ENCODE measurements at regions not wholly inside any gene's neighbourhood (a gene's known extent, or its start where the extent isn't known, plus 50 kb on each side); places are given as distances from the start of the nearest gene placed in this dataset.
A peak's percentile ranks its signal among the peaks of the same experiment; 100 is the strongest.

- no peak overlapping the region for H3K27ac ChIP-seq (ENCODE audit: extremely low read depth, low read depth, low read length)
- ChIA-PET CTCF (no interaction called here), POLR2A (no interaction called here)
- H3K36me3 ChIP-seq (ENCODE audit: control insufficient read depth in 2 of 2, insufficient read depth in 1 of 2, low read length in 2 of 2) = no peaks in the 10 kb centered on the region
- TF ChIP-seq ZNF510 (tag by site-specific recombination; IDR thresholded peaks at IDR 0.05; ENCODE audit: insufficient replicate concordance) = no peak
- no peak for TF ChIP-seq ZNF433 (tag by site-specific recombination; IDR thresholded peaks at IDR 0.05; ENCODE audit: low read depth)
- peak; percentile 31; the same call in 1 of the 2 replicates for TF ChIP-seq REST (tag by site-specific recombination; IDR thresholded peaks at IDR 0.05)
- TF ChIP-seq YY2 (tag by site-specific recombination; IDR thresholded peaks at IDR 0.05) = no peak
- H3K4me1 ChIP-seq (ENCODE audit: control insufficient read depth, insufficient read depth, low read length) = no peaks in the 10 kb centered on the region
- no peak overlapping the region for H3K4me3 ChIP-seq (ENCODE audit: low read depth, low read length)
- H3K9me3 ChIP-seq (ENCODE audit: control insufficient read depth, insufficient read depth, low read depth, low read length) = no peaks in the 10 kb centered on the region
These were observed 530.6 kb upstream of the ROBO2 start for GRCh38 chr3:76509179-76509830.

- no peaks in the 10 kb centered on the region for H3K9me3 ChIP-seq (ENCODE audit: control insufficient read depth, insufficient read depth, low read depth, low read length)
- no peak overlapping the region for H3K27ac ChIP-seq (ENCODE audit: extremely low read depth, low read depth, low read length)
- POLR2A ChIA-PET = no interaction called here
- H3K4me1 ChIP-seq (ENCODE audit: control insufficient read depth, insufficient read depth, low read length) = no peaks in the 10 kb centered on the region
- H3K36me3 ChIP-seq (ENCODE audit: control insufficient read depth in 2 of 2, insufficient read depth in 1 of 2, low read length in 2 of 2) = no peaks in the 10 kb centered on the region
- CTCF ChIA-PET = no interaction called here
- no peak overlapping the region for H3K4me3 ChIP-seq (ENCODE audit: low read depth, low read length)
- no peak for TF ChIP-seq ZNF621 (tag by site-specific recombination; IDR thresholded peaks at IDR 0.05)
- no peak for TF ChIP-seq ZNF2 (tag by site-specific recombination; IDR thresholded peaks at IDR 0.05)
- no peak for TF ChIP-seq ZNF174 (tag by site-specific recombination; IDR thresholded peaks at IDR 0.05)
- no peak for TF ChIP-seq CTCF (tag by site-specific recombination; IDR thresholded peaks at IDR 0.05)
- no peak for TF ChIP-seq ZNF664 (tag by site-specific recombination; IDR thresholded peaks at IDR 0.05)
- no peak for TF ChIP-seq ZBTB17 (tag by site-specific recombination; IDR thresholded peaks at IDR 0.05)
- no peak for TF ChIP-seq PATZ1 (tag by site-specific recombination; IDR thresholded peaks at IDR 0.05)
- TF ChIP-seq OSR2 (tag by site-specific recombination; IDR thresholded peaks at IDR 0.05) = no peak
- TF ChIP-seq KLF7 (tag by site-specific recombination; IDR thresholded peaks at IDR 0.05; ENCODE audit: borderline replicate concordance) = no peak
- no peak for TF ChIP-seq KLF16 (tag by site-specific recombination; IDR thresholded peaks at IDR 0.05)
- no peak for TF ChIP-seq ZNF645 (tag by site-specific recombination; IDR thresholded peaks at IDR 0.05)
- TF ChIP-seq ZSCAN5A (tag by site-specific recombination; IDR thresholded peaks at IDR 0.05) = no peak
- TF ChIP-seq ZNF791 (tag by site-specific recombination; IDR thresholded peaks at IDR 0.05) = no peak
- TF ChIP-seq INSM2 (tag by site-specific recombination; IDR thresholded peaks at IDR 0.05) = no peak
- TF ChIP-seq ZNF169 (tag by site-specific recombination; IDR thresholded peaks at IDR 0.05) = no peak
These were observed 525.1 kb upstream of the ROBO2 start for GRCh38 chr3:76514836-76515235.
